Kidney epithelial cell (primary cell): ENCODE measurements at regions not wholly inside any gene's neighbourhood (a gene's known extent, or its start where the extent isn't known, plus 50 kb on each side); places are given as distances from the start of the nearest gene placed in this dataset.

Source experiments
- DNase-seq: peaks from one replicate; pipeline ENCODE4 v3.0.0-alpha.2; 2010; ENCODE audit warnings: low read depth
- H3K27me3 ChIP-seq: 2 replicates; pipeline ENCODE4 v1.6.0; 2011; ENCODE audit warnings: low read length; ENCODE audit not compliant: control insufficient read depth, insufficient read depth
- H3K36me3 ChIP-seq: 2 replicates; pipeline ENCODE4 v1.5.1; 2011; ENCODE audit warnings: low read length; ENCODE audit not compliant: control insufficient read depth, insufficient read depth
- H3K4me3 ChIP-seq: 2 replicates; pipeline ENCODE4 v1.5.1; 2011; ENCODE audit warnings: low read depth, mild to moderate bottlenecking, control low read depth, low read length
- CTCF ChIP-seq: IDR thresholded peaks from 2 replicates; pipeline ENCODE4 v1.5.1; 2011; ENCODE audit warnings: mild to moderate bottlenecking, moderate library complexity, low read length, control low read depth, inconsistent platforms; ENCODE audit not compliant: insufficient read depth, poor library complexity, severe bottlenecking

- H3K4me3 ChIP-seq, result no peak overlapping the region
- no peak for TF ChIP-seq CTCF
These were observed 315.6 kb upstream of the ATP10A start for GRCh38 chr15:26178640-26179220.

DNA sequence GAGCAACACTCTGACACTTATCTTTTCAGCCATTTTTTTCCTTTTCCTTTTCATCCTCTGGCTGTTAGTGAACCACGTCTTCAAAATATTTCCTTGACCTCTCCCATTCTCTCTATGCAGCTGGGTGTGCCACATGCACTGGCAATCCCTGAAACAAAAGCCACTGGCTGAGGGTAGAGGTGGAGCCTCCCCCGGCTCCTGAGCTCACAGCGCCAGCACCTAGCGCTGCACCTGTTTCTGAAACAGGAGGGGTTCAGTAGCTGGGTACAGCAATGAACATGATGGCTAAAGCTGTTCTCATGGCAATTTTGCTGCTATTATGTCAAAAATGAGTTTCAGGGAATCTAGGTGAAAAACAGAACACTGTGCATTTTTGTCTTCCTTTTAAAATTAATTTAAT lies 314.7 kb upstream of the ATP10A start:
- H3K36me3 ChIP-seq, result no peaks in the 10 kb centered on the region
- no peak overlapping the region for H3K4me3 ChIP-seq
- no peak for DNase-seq
- no peaks in the 10 kb centered on the region for H3K27me3 ChIP-seq
- TF ChIP-seq CTCF, result no peak

More at GRCh38 chr15:26178640-26179220, 315.6 kb upstream of the ATP10A start:
- Histone ChIP-seq H3K36me3 (no peaks in the 10 kb centered on the region), H3K27me3 (no peaks in the 10 kb centered on the region)
- DNase-seq, result no peak

- no peak for TF ChIP-seq CTCF
- no peaks in the 10 kb centered on the region for H3K27me3 ChIP-seq
- H3K36me3 ChIP-seq, result no peaks in the 10 kb centered on the region
- H3K4me3 ChIP-seq, result no peak overlapping the region
- no peak for DNase-seq
These were observed 313.7 kb upstream of the ATP10A start for GRCh38 chr15:26176831-26177230.

DNA sequence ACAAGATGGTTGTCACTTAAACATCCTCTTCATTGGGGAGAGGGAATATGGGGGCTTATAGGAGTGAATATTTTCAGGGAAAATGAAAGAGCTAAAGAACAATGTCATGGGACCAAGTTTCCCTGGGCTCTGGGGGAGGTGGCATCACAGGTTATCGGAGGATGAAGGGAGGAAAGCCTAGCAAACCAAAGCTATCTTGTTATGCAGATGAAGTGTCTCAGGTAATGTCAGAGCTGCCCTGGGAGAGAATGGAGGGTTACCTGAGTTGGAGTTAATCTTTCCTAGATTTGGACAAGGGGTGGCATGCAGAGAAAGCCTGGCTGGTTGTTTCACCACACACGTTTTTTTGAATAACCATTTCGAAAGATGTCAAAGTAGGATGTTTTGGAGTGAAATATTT lies 308.1 kb upstream of the ATP10A start:
- no peak overlapping the region for H3K4me3 ChIP-seq
- no peaks in the 10 kb centered on the region for H3K36me3 ChIP-seq
- no peaks in the 10 kb centered on the region for H3K27me3 ChIP-seq
- no peak for TF ChIP-seq CTCF
- no peak for DNase-seq

GRCh38 chr15:26166429-26166828 lies 303.3 kb upstream of the ATP10A start:
- TF ChIP-seq CTCF, result no peak
- no peak overlapping the region for H3K4me3 ChIP-seq
- no peaks in the 10 kb centered on the region for H3K27me3 ChIP-seq
- no peaks in the 10 kb centered on the region for H3K36me3 ChIP-seq
- DNase-seq, result no peak

- Histone ChIP-seq H3K4me3 (no peak overlapping the region), H3K36me3 (no peaks in the 10 kb centered on the region), H3K27me3 (no peaks in the 10 kb centered on the region)
- no peak for TF ChIP-seq CTCF
- DNase-seq, result no peak
These were observed 302.4 kb upstream of the ATP10A start for GRCh38 chr15:26165546-26165945.
